A673 (cell line): ENCODE measurements at regions not wholly inside any gene's neighbourhood (a gene's known extent, or its start where the extent isn't known, plus 50 kb on each side); places are given as distances from the start of the nearest gene placed in this dataset.

Experiments used
- BruUV-seq: library from RNA; stranded (reverse); fragments of 400-500 nt; replicated peaks from 2 replicates; lab custom pipeline; 2021; lab: Mats Ljungman, UMichigan
- CTCF ChIA-PET: fragments of 300-600 bp; sonication (Branson Sonifier 250); formaldehyde crosslinking; loops from one replicate; lab custom pipeline; 2022; ENCODE audit warnings: antibody characterized with exemption; lab: Charles Lee
- POLR2A ChIA-PET: fragments of 300-600 bp; sonication (Branson Sonifier 250); formaldehyde crosslinking; loops from one replicate; lab custom pipeline; 2022; ENCODE audit warnings: antibody characterized with exemption; ENCODE audit not compliant: low non-redundant PET; lab: Charles Lee
- DNase-seq: peaks from one replicate; pipeline ENCODE4 v3.0.0-alpha.2; 2015; ENCODE audit warnings: low spot score
- H3K27ac ChIP-seq: fragments of 200-600 bp; sonication (generic); 2 replicates; pipeline ENCODE4 v1.5.1; 2016; ENCODE audit warnings: mixed run types, low read depth, mild to moderate bottlenecking, mixed read lengths, antibody characterized with exemption, low read length; ENCODE audit not compliant: poor library complexity, severe bottlenecking
- H3K27me3 ChIP-seq: fragments of 200-600 bp; sonication (generic); replicated peaks from 2 replicates; pipeline ENCODE4 v1.6.1; 2017; ENCODE audit warnings: mixed run types, low read depth, mild to moderate bottlenecking, mixed read lengths, antibody characterized with exemption, low read length; ENCODE audit not compliant: insufficient read depth, poor library complexity
- H3K36me3 ChIP-seq: fragments of 200-600 bp; sonication (generic); 2 replicates; pipeline ENCODE4 v1.6.1; 2016; ENCODE audit warnings: mixed run types, mild to moderate bottlenecking, mixed read lengths, antibody characterized with exemption, low read length; ENCODE audit not compliant: insufficient read depth, poor library complexity, severe bottlenecking
- H3K4me1 ChIP-seq: fragments of 200-600 bp; sonication (generic); 2 replicates; pipeline ENCODE4 v1.6.1; 2017; ENCODE audit warnings: mixed run types, mild to moderate bottlenecking, mixed read lengths, antibody characterized with exemption, low read length; ENCODE audit not compliant: insufficient read depth, poor library complexity, severe bottlenecking
- H3K4me3 ChIP-seq: fragments of 200-600 bp; sonication (generic); 2 replicates; pipeline ENCODE4 v1.5.1; 2016; ENCODE audit warnings: low read depth, mixed run types, mild to moderate bottlenecking, mixed read lengths, low read length; ENCODE audit not compliant: poor library complexity, severe bottlenecking
- H3K9me3 ChIP-seq: fragments of 200-600 bp; sonication (generic); 2 replicates; pipeline ENCODE4 v1.6.1; 2016; ENCODE audit warnings: mixed run types, low read depth, mild to moderate bottlenecking, mixed read lengths, antibody characterized with exemption, low read length; ENCODE audit not compliant: poor library complexity, severe bottlenecking
- EZH2 ChIP-seq: fragments of 200-600 bp; sonication (generic); IDR thresholded peaks from 2 replicates; pipeline ENCODE4 v1.6.1; 2017; ENCODE audit warnings: borderline replicate concordance, low read depth, mild to moderate bottlenecking, mixed read lengths, antibody characterized with exemption, low read length; ENCODE audit not compliant: poor library complexity, severe bottlenecking
- intact Hi-C: fragments of 100-400 bp; cut with micrococcal nuclease; formaldehyde crosslinking; loops from one replicate; pipeline ENCODE4 v1.10.0; 2022; ENCODE audit not compliant: unreplicated experiment
- TF ChIP-seq, protein P1 (sequence below): fragments of 300-800, 200-600 bp; sonication (generic); conservative IDR thresholded peaks from 2 replicates; pipeline ENCODE4 v1.5.1; 2017; ENCODE audit warnings: low read depth, mild to moderate bottlenecking, antibody characterized with exemption, low read length, moderate library complexity, mixed read lengths

DNA sequence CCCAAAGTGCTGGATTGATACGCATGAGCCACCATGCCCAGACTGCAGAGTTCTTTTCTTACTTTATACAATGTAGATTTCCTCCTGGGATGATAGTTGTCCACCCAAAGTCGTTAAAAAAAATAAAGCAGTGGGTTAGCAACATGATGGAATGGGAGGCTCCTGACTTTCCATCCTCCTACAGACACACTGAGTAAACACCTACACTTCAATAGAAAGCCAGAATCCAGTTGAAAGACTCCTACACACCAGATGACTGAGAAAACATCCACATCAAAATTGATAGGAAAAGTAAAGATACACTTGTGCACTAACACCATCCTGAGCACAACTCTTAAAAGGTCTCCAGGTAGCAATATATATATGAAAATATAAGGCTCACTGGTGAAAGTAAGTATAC lies 95.0 kb upstream of the TUT7 start:
- CTCF ChIA-PET = no interaction called here
- no peaks in the 10 kb centered on the region for H3K9me3 ChIP-seq
- no TSS peak for BruUV-seq
- no peaks in the 10 kb centered on the region for H3K27me3 ChIP-seq
- peaks cover 2% of the 10 kb centered on the region for H3K4me1 ChIP-seq
- H3K36me3 ChIP-seq = no peaks in the 10 kb centered on the region
- no peak for TF ChIP-seq EZH2
- TF ChIP-seq, protein P1, sequence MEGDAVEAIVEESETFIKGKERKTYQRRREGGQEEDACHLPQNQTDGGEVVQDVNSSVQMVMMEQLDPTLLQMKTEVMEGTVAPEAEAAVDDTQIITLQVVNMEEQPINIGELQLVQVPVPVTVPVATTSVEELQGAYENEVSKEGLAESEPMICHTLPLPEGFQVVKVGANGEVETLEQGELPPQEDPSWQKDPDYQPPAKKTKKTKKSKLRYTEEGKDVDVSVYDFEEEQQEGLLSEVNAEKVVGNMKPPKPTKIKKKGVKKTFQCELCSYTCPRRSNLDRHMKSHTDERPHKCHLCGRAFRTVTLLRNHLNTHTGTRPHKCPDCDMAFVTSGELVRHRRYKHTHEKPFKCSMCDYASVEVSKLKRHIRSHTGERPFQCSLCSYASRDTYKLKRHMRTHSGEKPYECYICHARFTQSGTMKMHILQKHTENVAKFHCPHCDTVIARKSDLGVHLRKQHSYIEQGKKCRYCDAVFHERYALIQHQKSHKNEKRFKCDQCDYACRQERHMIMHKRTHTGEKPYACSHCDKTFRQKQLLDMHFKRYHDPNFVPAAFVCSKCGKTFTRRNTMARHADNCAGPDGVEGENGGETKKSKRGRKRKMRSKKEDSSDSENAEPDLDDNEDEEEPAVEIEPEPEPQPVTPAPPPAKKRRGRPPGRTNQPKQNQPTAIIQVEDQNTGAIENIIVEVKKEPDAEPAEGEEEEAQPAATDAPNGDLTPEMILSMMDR = no peak
- DNase-seq = no peak
- intact Hi-C loops = no loop called here
- H3K4me3 ChIP-seq = no peak overlapping the region
- POLR2A ChIA-PET = no interaction called here
- no peak overlapping the region for H3K27ac ChIP-seq

DNA sequence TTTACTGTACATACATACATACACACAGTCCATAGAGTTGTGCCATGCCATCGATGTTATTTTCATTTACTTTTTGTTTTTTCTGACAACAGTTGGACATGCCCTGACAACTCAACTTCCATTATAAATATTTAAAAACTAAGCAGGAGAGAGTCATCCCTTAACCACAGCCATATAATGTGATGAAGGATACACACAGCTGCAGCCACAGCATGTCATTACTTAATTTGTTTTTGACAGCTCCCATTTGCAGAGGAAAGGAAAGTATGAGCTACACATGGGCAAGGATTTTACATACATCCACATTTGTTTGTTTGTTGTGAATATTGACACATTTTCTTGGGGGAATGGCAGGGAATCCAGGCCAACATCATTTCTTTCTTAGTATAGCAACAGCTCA lies 91.5 kb upstream of the TUT7 start:
- no peak overlapping the region for H3K4me3 ChIP-seq
- intact Hi-C loops = no loop called here
- no TSS peak for BruUV-seq

DNA sequence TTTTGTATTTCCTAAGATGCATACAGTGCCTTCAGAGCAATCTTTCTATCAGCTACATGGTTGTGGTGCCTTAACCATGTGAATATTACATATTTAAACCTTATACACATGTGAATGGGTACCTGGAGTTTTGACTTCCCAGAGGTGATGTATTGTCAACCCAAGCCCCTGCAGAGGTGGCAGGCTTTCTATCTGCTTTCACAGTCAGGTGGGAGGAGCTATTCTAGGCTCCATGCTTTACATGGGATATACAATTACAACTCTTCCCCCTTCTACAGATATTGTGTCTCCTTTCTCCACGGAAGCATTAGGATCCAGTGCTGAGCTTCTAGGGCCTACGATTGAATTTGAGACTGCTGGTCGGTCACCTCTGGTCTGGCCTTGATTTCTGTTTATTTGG lies 89.8 kb upstream of the TUT7 start:
- Histone ChIP-seq H3K9me3 (no peaks in the 10 kb centered on the region), H3K27me3 (no peaks in the 10 kb centered on the region), H3K36me3 (no peaks in the 10 kb centered on the region), H3K27ac (no peak overlapping the region), H3K4me1 (no peaks in the 10 kb centered on the region), H3K4me3 (no peak overlapping the region)
- intact Hi-C loops = no loop called here
- DNase-seq = no peak
- TF ChIP-seq, protein P1 = no peak
- no TSS peak for BruUV-seq
- ChIA-PET POLR2A (no interaction called here), CTCF (no interaction called here)

More for the DNA sequence above, 91.5 kb upstream of the TUT7 start:
- CTCF ChIA-PET = interaction anchor here (0.7 kb wide), 1 partner anchor 12 kb away, joined by 3 read pairs; no protein-coding TSS in a partner anchor
- no peak overlapping the region for H3K27ac ChIP-seq
- H3K36me3 ChIP-seq = no peaks in the 10 kb centered on the region
- no peaks in the 10 kb centered on the region for H3K27me3 ChIP-seq
- H3K4me1 ChIP-seq = no peaks in the 10 kb centered on the region
- POLR2A ChIA-PET = no interaction called here
- TF ChIP-seq, protein P1 = no peak
- no peak for TF ChIP-seq EZH2
- no peaks in the 10 kb centered on the region for H3K9me3 ChIP-seq
- no peak for DNase-seq
